ENCODE measurements at regions not wholly inside any gene's neighbourhood (a gene's known extent, or its start where the extent isn't known, plus 50 kb on each side); places are given as distances from the start of the nearest gene placed in this dataset.
"Not testable (repeated sequence)": the region's sequence is repeated elsewhere in the genome, so short reads cannot be mapped to it uniquely, and the experiment has no call there.

DNA sequence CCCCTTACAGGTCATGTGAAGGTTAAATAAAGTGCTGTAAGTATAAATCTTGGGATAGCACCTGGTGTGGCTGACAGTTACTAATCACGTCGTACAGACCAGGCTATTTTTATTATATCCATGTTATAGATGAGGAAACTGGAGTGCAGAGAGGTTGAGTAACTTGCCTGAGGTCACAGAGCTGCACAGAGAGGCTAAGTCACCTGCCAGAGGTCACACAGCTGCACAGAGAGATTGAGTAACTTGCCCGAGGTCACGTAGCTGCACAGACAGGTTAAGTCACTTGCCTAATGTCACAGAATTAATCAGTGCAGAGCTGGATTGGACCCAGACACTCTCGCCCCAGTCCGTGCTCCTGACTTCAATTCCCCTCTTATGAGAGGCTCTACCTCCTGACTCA is 171.5 kb downstream of the NUP210 start:
- no peak for DNase-seq

DNA sequence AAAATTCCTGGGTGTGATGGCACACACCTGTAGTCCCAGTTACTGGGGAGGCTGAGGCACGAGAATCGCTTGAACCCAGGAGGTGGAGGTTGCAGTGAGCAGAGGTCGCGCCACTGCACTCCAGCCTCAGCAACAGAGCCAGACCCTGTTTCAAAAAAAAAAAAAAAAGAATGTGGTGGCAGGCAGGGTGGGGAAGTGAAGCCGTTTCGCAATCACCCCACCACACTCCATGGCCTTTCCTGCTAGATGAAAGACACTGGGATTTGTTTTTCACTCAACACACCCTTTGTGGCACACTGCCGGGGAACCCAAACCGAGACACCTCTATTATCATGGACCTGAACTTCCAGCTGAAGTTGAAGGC is 172.4 kb upstream of the IQSEC1 start:
- DNase-seq, result no peak

DNA sequence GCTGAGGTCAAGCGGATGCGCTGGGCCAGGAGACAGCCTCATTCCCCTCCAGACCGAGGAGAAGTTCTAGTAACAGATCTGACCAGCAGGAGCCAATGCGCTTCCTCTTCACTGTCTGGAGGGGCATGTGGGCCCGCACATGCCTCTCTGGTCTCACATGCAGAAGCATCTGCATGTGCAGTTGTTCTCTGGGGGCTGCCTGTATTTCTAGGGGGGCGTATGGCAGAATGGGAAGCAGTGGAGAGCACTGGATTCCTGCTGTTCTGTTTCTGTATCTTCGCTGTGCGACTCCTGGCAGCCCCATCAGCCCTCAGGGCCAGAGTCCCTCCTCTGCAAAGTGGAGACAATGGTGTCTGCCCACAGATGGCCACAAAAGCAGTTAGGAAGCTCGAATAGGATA is 170.4 kb upstream of the IQSEC1 start:
- no peak for DNase-seq

DNA sequence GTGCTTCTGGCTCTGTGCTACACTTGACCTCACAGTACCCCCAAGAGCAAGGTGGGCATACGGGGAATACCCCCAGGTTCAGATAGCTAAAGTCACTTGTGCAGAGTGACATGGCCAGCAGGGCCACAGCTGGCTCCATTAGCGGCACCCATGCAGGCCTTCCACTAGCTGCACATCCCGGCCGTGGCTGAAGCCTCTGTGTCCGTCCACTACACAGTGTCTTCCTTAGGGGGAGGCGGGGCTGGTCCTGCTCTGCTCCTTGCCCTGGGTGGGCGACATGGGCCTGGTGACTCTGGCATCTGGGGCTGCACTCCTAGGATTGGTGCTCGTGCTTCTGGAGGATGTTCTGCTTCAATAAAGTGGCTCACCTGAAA is 169.1 kb upstream of the IQSEC1 start:
- DNase-seq, result no peak

DNA sequence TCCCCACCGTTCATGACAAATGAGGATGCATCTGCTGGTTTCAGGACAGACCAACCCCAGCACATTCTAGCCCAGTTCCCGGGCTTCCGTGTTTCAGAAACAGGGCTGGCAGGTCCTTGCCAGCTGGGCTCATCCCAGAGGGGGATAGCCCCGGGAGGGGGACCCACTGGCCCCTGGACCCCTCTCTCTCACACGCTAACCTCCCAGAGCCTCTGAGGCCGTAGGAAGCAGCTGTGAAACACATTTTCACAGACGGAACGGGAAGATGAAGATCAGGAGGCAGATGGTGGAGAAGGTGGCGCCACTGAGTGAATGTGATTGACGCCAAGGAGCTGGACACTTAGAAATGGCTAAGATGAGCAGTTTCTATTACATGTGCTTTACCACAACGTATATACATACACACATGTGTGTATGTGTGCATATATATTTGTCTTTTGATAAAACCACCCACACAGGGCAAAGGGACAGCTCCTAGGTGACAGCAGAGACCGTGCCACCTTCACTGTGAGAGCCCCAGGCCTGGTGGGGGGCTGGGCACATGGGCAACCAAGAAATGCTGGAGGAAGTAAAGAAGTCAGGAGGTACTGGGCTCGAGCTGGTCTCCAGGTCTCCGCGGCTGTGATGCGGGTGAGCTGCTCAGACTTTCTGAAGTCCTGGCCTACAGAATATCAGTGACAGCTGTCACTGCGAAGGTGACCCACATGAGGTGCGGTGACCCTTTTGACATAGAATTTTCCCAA is 168.6 kb upstream of the IQSEC1 start:
- no peak for DNase-seq

DNA sequence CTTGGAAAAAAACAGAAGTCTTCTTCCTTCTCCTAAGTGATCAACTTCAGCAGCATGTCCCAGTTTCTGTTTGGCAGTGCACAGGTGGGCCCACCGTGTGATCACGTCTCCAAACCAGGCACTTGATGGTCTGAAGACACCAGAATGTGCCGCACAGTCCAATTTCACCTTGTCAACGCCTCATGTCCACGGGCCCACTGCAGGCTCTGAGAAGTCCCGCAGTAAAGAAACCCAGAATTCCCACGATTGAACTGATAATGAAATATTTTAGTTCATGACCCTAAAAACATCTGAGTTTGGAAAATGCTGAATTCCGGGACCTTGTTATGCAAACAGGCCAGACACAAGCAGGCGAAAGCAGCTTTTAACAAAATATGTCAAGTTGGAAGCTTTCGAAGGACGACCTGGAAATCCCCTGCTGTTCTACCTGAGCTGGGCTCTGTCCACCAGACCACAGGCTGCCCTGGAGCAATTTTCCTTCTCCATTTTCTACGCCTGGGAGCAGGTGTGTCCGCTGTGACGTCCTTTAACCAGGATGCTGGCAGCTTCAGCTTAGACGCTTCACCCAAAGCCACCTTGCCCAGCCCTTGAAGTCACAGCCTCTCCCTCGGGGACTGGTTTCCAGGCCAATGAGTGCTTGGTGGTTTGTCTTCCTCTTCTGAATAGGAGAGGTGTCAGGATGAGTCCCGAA is 167.8 kb upstream of the IQSEC1 start:
- DNase-seq, result no peak

DNA sequence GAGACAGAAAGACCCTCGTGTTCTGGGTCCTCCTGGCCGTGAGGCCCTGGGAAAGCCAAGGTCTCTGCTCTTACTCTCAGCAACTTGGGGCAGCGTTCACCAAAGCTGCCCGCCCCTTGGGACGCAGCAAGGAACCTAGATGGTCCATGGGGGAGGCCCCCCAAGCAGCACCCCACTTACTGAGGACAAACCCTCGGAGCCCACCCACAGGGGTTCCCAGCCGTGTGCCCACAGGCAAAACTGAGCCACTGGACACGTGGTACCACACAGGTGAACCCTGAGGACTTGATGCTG is 166.2 kb upstream of the IQSEC1 start:
- no peak for DNase-seq

DNA sequence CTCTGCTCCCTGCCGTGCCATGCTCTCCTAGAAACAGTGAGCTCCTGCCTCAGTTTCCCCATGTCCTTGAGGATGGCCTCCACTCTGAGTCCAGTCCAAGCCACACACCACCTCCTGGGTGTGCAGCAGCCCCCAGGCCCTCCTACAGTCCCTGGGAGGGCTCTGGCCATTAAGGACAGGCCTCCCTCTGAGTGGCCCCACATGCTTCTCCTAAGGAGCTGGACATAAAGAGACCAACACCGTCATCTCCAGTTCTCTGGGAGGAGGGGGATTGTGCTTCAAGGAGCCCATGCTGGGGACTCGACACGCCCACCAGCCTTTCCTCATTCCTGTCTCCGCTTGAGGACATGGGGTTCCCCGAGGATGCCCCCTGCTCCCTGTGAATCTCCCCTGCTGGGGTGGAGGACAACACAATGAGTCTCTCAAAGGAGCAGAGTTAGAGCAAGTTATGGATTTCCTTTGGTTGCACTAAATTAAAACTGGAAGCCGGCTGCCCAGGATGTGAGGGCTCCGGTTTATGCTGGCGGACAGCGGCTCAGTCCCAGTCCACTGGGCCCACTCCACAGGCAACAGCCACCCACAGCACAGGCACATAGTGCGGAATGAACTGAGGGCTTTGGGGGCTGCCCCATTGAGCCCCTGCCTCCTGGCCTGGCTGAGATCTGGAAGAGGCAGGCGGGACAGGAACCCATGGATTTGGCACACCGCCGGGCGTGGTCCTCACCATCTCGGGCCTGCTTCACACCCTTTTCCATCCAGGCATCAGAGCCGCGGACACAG is 165.6 kb upstream of the IQSEC1 start:
- no peak for DNase-seq

DNA sequence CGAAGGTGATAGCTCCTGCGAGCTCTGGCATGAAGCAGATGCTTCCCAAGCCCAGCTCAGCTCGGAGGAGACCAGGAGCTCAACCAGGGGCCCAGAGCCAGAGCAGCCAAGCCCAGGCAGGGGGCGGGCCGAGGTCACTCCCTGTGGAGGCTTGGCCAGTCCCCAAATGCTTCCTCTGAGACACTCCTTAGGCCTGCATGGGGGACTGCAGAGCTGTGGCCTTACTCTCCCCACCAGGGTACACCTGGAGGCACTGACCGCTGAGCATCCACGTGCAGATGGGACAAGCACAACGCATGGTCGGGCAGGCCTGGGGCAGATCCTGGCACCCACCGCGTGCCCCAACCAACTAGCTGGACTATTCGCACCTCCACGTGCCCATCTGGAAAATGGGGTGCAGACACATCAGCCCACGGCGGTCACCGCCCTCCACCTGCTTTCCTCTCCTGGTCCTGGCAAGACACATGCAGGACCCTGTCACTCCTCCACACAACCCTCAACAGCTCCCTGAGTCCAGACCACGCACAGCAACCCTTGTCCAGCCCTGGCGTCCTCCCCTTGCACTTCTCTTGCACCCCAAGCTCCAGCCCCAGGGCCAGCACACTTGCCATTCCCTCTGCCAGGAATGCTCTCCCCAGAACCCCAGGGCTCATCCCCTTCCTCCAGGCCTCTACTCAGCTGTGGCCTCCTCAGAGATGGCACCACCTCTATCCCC is 164.7 kb upstream of the IQSEC1 start:
- no peak for DNase-seq

DNA sequence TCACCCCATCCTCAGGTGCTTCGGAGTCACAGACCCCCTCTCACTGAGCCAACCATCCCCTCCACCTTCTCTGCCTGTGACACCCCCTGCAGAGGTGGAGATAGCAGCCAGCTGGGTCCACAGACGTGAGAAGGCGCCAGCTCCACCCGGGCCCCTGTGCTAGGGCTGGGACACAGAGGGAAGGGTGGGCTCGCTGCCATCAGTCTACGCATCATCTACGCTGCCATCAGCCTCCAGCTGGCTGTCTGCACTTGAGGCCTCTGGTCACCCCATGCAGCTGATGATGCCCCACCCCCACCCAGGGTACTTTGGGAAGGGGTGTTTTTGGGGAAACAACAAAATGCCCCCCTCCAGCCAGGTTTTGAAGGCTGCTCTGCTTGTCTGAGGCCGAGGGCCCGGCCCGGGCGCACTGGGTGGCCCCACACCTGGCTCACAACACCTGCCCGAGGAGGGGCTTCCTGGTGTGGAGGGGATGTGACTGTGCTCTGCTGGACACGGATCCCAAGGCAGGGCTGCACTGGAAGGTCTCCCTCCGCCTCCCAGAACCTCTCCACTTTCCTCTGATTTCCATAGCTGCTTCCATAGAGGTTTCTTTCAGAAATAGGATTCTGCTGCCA is 163.4 kb upstream of the IQSEC1 start:
- no peak for DNase-seq

DNA sequence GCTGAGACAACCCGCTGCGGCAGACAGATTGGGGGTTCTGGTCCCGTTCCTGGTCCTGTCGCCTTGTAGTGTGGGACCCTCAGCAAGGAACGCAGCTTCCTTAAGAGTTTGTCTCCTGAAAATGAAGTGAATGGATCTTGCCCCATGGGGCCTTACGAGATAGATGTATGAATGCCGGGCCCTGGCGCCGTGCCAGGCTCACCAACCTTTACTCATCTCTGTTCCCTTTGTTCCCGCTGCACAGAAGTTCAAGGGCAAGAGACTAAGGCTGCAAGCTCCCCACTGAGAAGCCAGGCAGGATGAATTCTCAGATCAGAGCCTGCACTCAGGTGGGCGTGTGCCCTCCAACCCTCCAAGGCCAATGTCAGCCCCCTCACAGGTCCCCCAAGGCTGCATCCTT is 162.7 kb upstream of the IQSEC1 start:
- no peak for DNase-seq

DNA sequence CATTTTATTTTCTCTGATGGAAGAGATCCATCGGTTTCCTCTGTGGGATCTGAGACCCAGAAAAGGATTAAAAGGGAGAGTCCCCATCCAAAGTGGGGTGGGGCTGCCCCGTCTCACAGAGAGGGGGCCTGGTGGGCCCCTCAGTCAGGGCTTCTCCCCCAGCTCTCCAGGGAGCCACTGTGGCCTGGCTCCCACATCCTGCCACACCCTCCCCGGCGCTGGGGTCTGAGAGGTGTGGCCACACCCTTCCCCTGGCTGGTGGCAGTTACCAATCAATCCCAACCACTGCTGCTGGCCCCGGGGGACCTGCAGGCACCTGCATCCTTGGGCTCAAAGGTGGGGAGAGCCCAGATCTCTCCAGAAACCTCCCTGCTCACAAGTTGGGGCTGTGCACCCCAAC is 161.8 kb upstream of the IQSEC1 start:
- no peak for DNase-seq

DNA sequence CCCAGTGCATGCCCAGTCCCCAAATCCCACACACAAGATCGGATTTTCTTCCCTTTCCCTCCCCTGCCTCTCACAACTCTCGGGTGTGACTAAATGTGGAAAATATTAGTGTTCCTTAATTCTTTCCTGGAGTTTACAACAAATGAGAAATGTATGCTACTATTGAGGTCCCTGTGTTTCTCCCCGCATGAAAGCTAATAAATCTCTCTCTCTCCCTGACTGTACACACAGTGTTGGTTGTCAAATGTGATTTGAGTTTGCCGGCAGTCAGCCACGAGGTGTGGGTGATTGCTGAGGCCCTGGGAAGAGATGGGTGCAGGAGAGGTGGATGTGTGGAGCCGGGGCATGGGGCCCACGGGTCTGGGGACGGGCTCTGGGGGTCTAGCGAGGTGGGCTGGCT is 161.4 kb upstream of the IQSEC1 start:
- peak; percentile 13 for DNase-seq

DNA sequence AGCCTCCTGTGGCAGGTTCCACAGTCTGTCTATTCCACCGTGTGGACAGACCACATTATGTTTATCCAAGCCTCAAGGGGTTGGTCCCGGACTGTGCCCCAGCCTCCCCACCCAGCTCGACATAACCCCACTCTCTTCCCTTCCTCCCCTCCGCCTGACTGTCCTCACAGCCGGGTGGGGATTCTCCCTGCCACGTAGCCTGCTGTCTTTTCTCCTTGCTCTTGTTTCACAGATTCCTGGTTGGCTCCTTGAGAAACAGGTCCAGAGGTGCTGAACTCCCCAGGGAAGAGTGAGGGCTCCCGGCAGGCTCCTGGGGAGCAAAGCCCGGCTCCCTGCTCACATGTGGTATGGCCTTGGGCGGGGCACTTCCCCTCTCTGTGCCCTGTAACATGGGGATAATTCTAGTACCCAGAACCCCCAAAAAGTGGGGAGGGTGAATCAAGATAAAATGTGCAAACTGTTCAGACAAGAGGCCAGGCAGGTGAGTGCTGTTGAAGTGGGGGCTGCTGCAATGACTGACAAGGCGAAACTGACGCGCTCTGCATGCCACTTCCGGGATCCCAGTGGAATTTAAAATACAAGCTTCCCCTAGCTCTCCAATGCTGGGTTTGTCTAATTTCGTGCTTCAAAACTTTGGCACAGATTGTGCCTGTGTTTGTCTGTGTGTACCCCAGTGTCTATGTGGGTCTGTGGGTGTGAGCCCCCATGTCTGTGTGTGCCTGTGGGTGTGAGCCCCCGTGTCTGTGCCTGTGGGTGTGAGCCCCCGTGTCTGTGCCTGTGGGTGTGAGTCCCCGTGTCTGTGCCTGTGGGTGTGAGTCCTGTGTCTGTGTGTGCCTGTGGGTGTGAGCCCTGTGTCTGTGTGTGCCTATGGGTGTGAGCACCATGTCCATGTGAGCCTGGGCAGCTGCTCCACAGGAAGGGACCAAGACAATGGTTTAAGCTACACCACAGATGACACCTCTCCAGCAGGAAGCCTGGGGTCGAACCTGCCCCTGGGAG is 160.6 kb upstream of the IQSEC1 start:
- no peak for DNase-seq

DNA sequence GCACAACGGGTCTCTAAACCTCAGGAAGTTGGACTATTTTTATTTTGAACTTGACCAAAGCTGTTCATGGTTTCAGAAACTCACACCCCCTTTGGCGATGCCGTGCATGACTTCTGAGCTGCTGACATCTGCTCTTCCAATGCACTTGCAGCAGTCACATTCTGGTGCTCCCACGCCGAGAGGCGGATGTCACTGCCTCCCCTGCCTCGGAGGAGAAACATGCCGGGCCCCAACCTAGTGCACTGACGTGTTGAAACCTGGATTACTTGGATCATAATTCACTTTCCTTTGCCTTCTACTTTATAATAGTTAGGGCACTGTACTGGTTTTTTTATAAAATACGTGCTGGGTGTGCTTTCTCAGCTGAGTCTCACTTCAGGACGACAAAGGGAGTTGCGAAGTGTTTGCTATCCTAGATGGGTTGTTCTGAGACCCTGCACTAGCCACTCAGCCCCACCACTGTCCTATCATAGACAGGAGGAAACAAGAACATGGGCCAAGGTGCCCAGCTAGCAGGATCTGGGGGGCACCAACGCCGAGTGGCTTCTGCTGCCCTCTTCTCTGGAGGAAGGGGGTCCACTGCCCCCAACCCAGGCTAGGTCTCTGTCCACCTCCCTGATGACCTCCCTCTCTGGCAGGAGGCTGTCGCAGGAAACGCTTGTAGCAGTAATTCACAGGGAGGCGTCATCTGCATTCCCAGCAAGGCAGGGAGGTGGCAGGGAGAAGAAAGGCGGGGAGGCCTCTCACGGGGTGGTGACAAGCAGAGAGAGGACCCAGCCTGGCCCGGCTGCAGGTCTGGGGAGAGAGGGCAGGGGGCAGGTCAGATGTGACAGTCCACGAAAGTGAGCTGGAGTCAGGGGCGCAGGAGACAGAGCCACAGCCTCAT is 158.8 kb upstream of the IQSEC1 start:
- DNase-seq, result no peak

DNA sequence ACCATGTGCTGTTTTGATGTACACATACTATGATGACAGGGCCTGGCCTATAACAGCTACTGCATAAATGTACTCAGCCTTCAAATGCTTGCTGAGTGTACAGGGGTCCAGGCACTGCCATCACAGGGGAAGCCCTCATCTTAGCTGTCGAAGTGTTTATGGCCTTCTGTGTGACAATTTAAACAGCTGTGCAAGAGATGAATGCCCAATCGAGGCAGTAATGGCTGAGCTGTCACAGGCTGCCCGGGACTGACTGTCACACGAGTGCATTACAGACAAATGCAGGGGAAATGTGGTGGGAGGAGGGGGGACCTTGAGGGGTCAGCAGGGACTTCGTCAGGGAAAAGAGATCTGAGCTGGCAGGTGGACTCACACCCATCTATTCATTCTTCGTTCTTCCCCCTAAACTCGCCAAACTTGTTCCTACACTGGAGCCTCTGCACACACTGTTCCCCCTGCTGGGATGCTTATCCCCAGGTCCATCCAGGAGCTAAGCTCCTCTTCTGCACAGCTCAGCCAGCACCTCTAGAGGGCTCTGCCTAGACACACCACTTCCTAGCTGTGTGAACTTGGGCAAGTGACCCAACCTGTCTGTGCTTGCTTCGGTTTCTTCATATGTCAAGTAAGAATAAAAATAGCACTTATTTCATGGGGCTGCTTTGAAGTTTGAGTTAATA is 156.2 kb upstream of the IQSEC1 start:
- no peak for DNase-seq

DNA sequence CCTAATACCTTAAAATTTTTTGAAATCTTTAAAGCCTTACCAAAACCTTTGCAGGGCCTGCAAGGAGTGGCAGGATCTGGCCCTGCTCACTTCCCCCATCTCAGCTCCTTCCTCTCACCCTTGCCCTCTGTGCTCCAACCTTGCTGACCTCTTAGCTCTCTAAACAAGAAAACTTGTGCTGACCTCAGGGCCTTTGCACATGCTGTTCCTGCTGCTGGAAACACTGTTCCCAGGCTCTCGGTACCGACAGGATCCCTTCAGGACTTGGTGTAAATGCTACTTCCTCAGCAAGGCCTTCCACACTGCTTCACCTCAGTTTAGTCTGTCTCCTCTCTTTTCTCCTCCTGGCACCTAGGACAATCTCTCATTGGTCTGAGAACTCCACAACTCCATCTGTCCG is 155.4 kb upstream of the IQSEC1 start:
- DNase-seq, result no peak

DNA sequence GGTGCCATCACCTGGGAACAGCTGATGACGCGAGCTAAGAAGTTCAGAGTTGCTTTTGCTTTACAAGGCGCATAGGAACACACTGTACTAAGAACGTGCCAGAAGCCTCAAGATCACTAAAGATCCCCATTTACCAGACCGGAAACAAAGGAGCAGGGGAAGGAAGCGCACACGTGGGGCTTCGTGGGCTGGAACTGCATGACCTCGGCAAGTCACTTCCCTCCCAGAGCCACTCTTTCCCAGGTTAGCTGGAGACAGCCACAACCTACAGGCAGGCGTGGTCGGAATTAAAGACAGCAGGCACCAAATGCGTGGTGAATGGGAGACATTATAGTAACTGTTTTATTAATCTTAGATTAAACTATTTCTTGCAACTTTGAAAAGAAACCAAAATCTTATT is 154.9 kb upstream of the IQSEC1 start:
- not testable (repeated sequence) for DNase-seq
